GM12878 (cell line): ENCODE measurements at regions not wholly inside any gene's neighbourhood (a gene's known extent, or its start where the extent isn't known, plus 50 kb on each side); places are given as distances from the start of the nearest gene placed in this dataset.

Experiments
- ATAC-seq: fragments of 200-7000 bp; cut with Tn5 transposase; 3 replicates; pipeline ENCODE4 v1.9.1; 2020; ENCODE audit warnings: mild to moderate bottlenecking, moderate library complexity
- BruUV-seq: library from RNA; stranded (reverse); fragments of 400-500 nt; replicated peaks from 2 replicates; lab custom pipeline; 2021; lab: Mats Ljungman, UMichigan
- CTCF ChIA-PET: fragments of 300-600 bp; sonication (Branson Sonifier 250); formaldehyde crosslinking; extraction: SDS; loops from one replicate; lab custom pipeline; 2021; ENCODE audit warnings: inconsistent platforms; lab: Yijun Ruan, JAX
- POLR2A ChIA-PET: fragments of 350-600 bp; formaldehyde crosslinking; extraction: SDS; loops from one replicate; lab custom pipeline; 2021; ENCODE audit warnings: inconsistent platforms; lab: Charles Lee
- RAD21 ChIA-PET: fragments of 300-600 bp; sonication (Branson Sonifier 250); formaldehyde crosslinking; loops from one replicate; lab custom pipeline; 2023; ENCODE audit warnings: antibody characterized with exemption; ENCODE audit not compliant: unreplicated experiment; lab: Charles Lee
- SMC1A ChIA-PET: fragments of 300-600 bp; sonication (Branson Sonifier 250); formaldehyde crosslinking; loops from one replicate; lab custom pipeline; 2023; ENCODE audit not compliant: unreplicated experiment, uncharacterized antibody; lab: Charles Lee
- DNase-seq: peaks from one replicate; pipeline ENCODE4 v3.0.0-alpha.2; 2011; ENCODE audit warnings: low read depth, low spot score
- FAIRE-seq: peaks from 3 replicates; lab custom pipeline; 2011; peaks lifted over from hg19 to GRCh38; lab: Jason Lieb, UNC
- H2AFZ ChIP-seq: 2 replicates; pipeline ENCODE4 v1.6.0; 2011; ENCODE audit warnings: low read depth, low read length, control low read depth; ENCODE audit not compliant: control insufficient read depth
- H3K27ac ChIP-seq: 2 replicates; pipeline ENCODE4 v1.5.1; 2011; ENCODE audit warnings: control low read depth; ENCODE audit not compliant: control insufficient read depth, insufficient read depth
- H3K27me3 ChIP-seq, 2 experiments: replicated peaks in 1 of 2; 2 replicates each; pipeline versions ENCODE4 v1.6.0 to v1.6.1; 2011; ENCODE audit warnings: low read length in 1 of 2; ENCODE audit not compliant: control insufficient read depth in 2 of 2, insufficient read depth in 2 of 2
- H3K36me3 ChIP-seq, 2 experiments: 2 replicates each; pipeline ENCODE4 v1.5.1; 2011; ENCODE audit warnings: low read length in 1 of 2; ENCODE audit not compliant: control insufficient read depth in 2 of 2, insufficient read depth in 2 of 2
- H3K4me1 ChIP-seq: 2 replicates; pipeline ENCODE4 v1.6.1; 2011; ENCODE audit warnings: mild to moderate bottlenecking, low read length, moderate library complexity, mixed read lengths; ENCODE audit not compliant: control insufficient read depth, insufficient read depth
- H3K4me2 ChIP-seq: 2 replicates; pipeline ENCODE4 v1.6.0; 2011; ENCODE audit warnings: control low read depth; ENCODE audit not compliant: control insufficient read depth, insufficient read depth
- H3K4me3 ChIP-seq: fragments of 200-600 bp; sonication (generic); 2 replicates; pipeline ENCODE4 v1.5.1; 2016
- H3K79me2 ChIP-seq: 2 replicates; pipeline ENCODE4 v1.6.0; 2011; ENCODE audit warnings: low read length; ENCODE audit not compliant: control insufficient read depth, insufficient read depth
- H3K9ac ChIP-seq: 2 replicates; pipeline ENCODE4 v1.8.0; 2011; ENCODE audit warnings: low read length, control low read depth, mixed read lengths; ENCODE audit not compliant: control insufficient read depth, insufficient read depth
- H3K9me3 ChIP-seq: replicated peaks from 3 replicates; pipeline ENCODE4 v1.5.1; 2011; ENCODE audit warnings: mild to moderate bottlenecking, low read length; ENCODE audit not compliant: control insufficient read depth, insufficient read depth
- H4K20me1 ChIP-seq: 2 replicates; pipeline ENCODE4 v1.6.0; 2011; ENCODE audit not compliant: control insufficient read depth, insufficient read depth
- BMI1 ChIP-seq: fragments of 450-650 bp; IDR thresholded peaks from 2 replicates; pipeline ENCODE4 v1.6.1; 2016; ENCODE audit warnings: mild to moderate bottlenecking, moderate library complexity, borderline replicate concordance
- CBX5 ChIP-seq: sonication (generic); IDR thresholded peaks from 2 replicates; pipeline ENCODE4 v1.6.1; 2016; ENCODE audit warnings: low read depth, moderate library complexity, mild to moderate bottlenecking, inconsistent platforms
- HDGF ChIP-seq: fragments of 450-650 bp; IDR thresholded peaks from 2 replicates; pipeline ENCODE4 v1.6.1; 2016; ENCODE audit warnings: antibody characterized with exemption
- POU2F2 ChIP-seq: IDR thresholded peaks from 3 replicates; pipeline ENCODE4 v1.6.1; 2011; ENCODE audit warnings: low read depth, mild to moderate bottlenecking, low read length, borderline replicate concordance
- RAD21 ChIP-seq: IDR thresholded peaks from 2 replicates; pipeline ENCODE4 v1.6.1; 2011; ENCODE audit warnings: mild to moderate bottlenecking, low read depth, low read length, moderate library complexity; ENCODE audit not compliant: insufficient read depth
- RAD51 ChIP-seq: fragments of 450-650 bp; IDR thresholded peaks from 2 replicates; pipeline ENCODE4 v1.6.1; 2016; ENCODE audit warnings: moderate library complexity, mild to moderate bottlenecking, inconsistent platforms
- ZNF384 ChIP-seq: IDR thresholded peaks from 2 replicates; pipeline ENCODE4 v1.6.1; 2012; ENCODE audit warnings: low read depth, mild to moderate bottlenecking, low read length, improper control_type of control experiment, borderline replicate concordance
- ZNF622 ChIP-seq: fragments of 450-650 bp; IDR thresholded peaks from 2 replicates; pipeline ENCODE4 v1.6.1; 2017; ENCODE audit warnings: mild to moderate bottlenecking, inconsistent platforms
- WGBS: methylation state at CpG from one replicate; pipeline ENCODE4 v1.1.6; 2016; ENCODE audit warnings: low lambda C conversion rate; ENCODE audit not compliant: insufficient replicate concordance, insufficient coverage; ENCODE audit errors: missing lambda C conversion rate; 5-methylcytosine and 5-hydroxymethylcytosine counted together
- in situ Hi-C: fragments of 300-500 bp; cut with MboI; formaldehyde crosslinking; loops from 9 replicates; pipeline ENCODE4 v1.14.3; 2018; ENCODE audit warnings: mixed read lengths
- intact Hi-C: fragments of 100-400 bp; cut with micrococcal nuclease; formaldehyde crosslinking; loops from one replicate; pipeline ENCODE4 v1.14.2; 2022; ENCODE audit not compliant: unreplicated experiment
- TF ChIP-seq, protein P1 (sequence below): fragments of 150-350 bp; IDR thresholded peaks from 2 replicates; pipeline ENCODE4 v1.6.1; 2016; ENCODE audit warnings: low read depth, low read length
- TF ChIP-seq, protein P2 (sequence below), 3 experiments: IDR thresholded peaks in 2 of 3; conservative IDR thresholded peaks in 1 of 3; 2 replicates each; pipeline ENCODE4 v1.5.1; 2011; ENCODE audit warnings: low read depth in 3 of 3, low read length in 3 of 3, mild to moderate bottlenecking in 3 of 3, control low read depth in 2 of 3, moderate library complexity in 2 of 3, inconsistent platforms in 1 of 3, mixed read lengths in 1 of 3; ENCODE audit not compliant: control insufficient read depth in 2 of 3, insufficient read depth in 1 of 3; ENCODE audit errors: extremely low read depth in 1 of 3
- TF ChIP-seq, protein P3 (sequence below): IDR thresholded peaks from 2 replicates; pipeline ENCODE4 v1.6.1; 2011; ENCODE audit warnings: mild to moderate bottlenecking, low read depth, low read length, moderate library complexity; ENCODE audit not compliant: insufficient replicate concordance
- TF ChIP-seq, protein P4 (sequence below): fragments of 450-650 bp; formaldehyde crosslinking; IDR thresholded peaks from 2 replicates; pipeline ENCODE4 v1.4.0; 2020; ENCODE audit warnings: mild to moderate bottlenecking, moderate library complexity

DNA sequence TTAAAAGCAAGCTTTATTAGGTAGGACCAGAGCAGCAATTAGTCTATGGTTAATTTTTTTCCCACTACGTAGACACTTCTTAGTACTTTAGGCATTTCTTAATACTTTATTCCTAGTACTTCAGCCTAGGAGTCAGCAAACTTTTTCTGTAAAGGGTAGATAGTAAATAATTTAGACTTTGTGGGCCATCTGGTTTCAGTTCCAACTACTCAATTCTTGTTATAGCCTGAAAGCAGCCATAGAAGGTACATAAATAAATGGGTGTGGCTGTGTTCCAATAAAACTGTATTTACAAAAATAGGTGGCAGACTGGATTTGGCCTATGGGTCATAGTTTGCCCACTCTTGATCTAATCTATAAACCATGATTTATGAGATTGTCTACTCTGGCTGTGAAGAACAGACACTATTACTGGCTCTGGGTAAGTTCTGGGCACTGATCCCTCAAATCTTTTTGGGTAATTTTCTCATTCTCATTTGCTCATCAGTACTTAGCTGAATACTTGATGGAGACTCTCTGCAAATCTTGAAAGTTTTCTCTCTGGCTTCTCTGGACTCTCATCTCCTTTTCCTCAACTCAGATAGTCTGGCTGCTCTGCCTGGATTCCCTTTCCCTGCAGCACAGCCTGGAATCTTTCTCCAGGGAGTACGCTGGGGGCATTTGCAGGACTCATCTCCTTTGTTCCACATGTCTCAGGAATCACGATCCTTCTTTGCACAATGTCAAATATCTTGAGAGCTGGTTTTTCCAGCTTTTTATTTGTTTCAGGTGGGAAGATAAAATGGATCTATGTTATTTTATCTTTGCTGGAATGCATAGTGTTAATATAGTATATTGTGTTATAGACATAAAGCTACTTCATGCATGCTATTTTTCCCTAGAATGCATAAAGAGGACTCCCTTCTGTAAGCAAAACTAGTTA lies 524.8 kb upstream of the TBL1XR1 start:
- Histone ChIP-seq H3K4me1 (no peaks in the 10 kb centered on the region), H3K36me3 (no peaks in the 10 kb centered on the region), H3K4me3 (no peak overlapping the region), H4K20me1 (no peaks in the 10 kb centered on the region), H3K9me3 (no peaks in the 10 kb centered on the region), H3K27ac (no peak overlapping the region), H3K27me3 (no peaks in the 10 kb centered on the region), H3K4me2 (no peak overlapping the region), H2AFZ (no peak overlapping the region), H3K79me2 (no peaks in the 10 kb centered on the region), H3K9ac (no peak overlapping the region)
- no TSS peak for BruUV-seq
- POLR2A ChIA-PET: no interaction called here
- SMC1A ChIA-PET: interaction anchor here (1.3 to 1.7 kb wide), 2 partner anchors 11 to 12 kb away, joined by 3 to 6 read pairs; no protein-coding TSS in a partner anchor
- no peak for FAIRE-seq
- in situ Hi-C loops (no loop called here), intact Hi-C loops (no loop called here)
- CTCF ChIA-PET: no interaction called here
- no peak for ATAC-seq
- DNase-seq: no peak
- RAD21 ChIA-PET: no interaction called here
- 21% methylated on average over 3 of the region's 3 CpGs for WGBS
- TF ChIP-seq HDGF (no peak), CBX5 (no peak), ZNF622 (no peak), POU2F2 (no peak), RAD21 (no peak), RAD51 (no peak), ZNF384 (no peak), BMI1 (no peak)
- TF ChIP-seq, protein P1, sequence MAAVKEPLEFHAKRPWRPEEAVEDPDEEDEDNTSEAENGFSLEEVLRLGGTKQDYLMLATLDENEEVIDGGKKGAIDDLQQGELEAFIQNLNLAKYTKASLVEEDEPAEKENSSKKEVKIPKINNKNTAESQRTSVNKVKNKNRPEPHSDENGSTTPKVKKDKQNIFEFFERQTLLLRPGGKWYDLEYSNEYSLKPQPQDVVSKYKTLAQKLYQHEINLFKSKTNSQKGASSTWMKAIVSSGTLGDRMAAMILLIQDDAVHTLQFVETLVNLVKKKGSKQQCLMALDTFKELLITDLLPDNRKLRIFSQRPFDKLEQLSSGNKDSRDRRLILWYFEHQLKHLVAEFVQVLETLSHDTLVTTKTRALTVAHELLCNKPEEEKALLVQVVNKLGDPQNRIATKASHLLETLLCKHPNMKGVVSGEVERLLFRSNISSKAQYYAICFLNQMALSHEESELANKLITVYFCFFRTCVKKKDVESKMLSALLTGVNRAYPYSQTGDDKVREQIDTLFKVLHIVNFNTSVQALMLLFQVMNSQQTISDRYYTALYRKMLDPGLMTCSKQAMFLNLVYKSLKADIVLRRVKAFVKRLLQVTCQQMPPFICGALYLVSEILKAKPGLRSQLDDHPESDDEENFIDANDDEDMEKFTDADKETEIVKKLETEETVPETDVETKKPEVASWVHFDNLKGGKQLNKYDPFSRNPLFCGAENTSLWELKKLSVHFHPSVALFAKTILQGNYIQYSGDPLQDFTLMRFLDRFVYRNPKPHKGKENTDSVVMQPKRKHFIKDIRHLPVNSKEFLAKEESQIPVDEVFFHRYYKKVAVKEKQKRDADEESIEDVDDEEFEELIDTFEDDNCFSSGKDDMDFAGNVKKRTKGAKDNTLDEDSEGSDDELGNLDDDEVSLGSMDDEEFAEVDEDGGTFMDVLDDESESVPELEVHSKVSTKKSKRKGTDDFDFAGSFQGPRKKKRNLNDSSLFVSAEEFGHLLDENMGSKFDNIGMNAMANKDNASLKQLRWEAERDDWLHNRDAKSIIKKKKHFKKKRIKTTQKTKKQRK: no peak
- TF ChIP-seq, protein P2, sequence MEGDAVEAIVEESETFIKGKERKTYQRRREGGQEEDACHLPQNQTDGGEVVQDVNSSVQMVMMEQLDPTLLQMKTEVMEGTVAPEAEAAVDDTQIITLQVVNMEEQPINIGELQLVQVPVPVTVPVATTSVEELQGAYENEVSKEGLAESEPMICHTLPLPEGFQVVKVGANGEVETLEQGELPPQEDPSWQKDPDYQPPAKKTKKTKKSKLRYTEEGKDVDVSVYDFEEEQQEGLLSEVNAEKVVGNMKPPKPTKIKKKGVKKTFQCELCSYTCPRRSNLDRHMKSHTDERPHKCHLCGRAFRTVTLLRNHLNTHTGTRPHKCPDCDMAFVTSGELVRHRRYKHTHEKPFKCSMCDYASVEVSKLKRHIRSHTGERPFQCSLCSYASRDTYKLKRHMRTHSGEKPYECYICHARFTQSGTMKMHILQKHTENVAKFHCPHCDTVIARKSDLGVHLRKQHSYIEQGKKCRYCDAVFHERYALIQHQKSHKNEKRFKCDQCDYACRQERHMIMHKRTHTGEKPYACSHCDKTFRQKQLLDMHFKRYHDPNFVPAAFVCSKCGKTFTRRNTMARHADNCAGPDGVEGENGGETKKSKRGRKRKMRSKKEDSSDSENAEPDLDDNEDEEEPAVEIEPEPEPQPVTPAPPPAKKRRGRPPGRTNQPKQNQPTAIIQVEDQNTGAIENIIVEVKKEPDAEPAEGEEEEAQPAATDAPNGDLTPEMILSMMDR (IDR thresholded peaks at IDR 0.05 in 2 of 3, conservative IDR thresholded peaks at IDR 0.05 in 1 of 3; ENCODE audit: control insufficient read depth in 2 of 3, extremely low read depth in 1 of 3, insufficient read depth in 1 of 3, low read depth in 3 of 3, low read length in 3 of 3): no peak
- TF ChIP-seq, protein P3, sequence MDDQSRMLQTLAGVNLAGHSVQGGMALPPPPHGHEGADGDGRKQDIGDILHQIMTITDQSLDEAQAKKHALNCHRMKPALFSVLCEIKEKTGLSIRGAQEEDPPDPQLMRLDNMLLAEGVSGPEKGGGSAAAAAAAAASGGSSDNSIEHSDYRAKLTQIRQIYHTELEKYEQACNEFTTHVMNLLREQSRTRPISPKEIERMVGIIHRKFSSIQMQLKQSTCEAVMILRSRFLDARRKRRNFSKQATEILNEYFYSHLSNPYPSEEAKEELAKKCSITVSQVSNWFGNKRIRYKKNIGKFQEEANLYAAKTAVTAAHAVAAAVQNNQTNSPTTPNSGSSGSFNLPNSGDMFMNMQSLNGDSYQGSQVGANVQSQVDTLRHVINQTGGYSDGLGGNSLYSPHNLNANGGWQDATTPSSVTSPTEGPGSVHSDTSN: no peak
- TF ChIP-seq, protein P4, sequence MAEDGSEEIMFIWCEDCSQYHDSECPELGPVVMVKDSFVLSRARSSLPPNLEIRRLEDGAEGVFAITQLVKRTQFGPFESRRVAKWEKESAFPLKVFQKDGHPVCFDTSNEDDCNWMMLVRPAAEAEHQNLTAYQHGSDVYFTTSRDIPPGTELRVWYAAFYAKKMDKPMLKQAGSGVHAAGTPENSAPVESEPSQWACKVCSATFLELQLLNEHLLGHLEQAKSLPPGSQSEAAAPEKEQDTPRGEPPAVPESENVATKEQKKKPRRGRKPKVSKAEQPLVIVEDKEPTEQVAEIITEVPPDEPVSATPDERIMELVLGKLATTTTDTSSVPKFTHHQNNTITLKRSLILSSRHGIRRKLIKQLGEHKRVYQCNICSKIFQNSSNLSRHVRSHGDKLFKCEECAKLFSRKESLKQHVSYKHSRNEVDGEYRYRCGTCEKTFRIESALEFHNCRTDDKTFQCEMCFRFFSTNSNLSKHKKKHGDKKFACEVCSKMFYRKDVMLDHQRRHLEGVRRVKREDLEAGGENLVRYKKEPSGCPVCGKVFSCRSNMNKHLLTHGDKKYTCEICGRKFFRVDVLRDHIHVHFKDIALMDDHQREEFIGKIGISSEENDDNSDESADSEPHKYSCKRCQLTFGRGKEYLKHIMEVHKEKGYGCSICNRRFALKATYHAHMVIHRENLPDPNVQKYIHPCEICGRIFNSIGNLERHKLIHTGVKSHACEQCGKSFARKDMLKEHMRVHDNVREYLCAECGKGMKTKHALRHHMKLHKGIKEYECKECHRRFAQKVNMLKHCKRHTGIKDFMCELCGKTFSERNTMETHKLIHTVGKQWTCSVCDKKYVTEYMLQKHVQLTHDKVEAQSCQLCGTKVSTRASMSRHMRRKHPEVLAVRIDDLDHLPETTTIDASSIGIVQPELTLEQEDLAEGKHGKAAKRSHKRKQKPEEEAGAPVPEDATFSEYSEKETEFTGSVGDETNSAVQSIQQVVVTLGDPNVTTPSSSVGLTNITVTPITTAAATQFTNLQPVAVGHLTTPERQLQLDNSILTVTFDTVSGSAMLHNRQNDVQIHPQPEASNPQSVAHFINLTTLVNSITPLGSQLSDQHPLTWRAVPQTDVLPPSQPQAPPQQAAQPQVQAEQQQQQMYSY (CRISPR knock-in tag): no peak
- TF ChIP-seq, all 136 proteins: peak for 0
